Activated T-cell treated with anti-CD3 and anti-CD28 coated beads, Interleukin-2, amount 50 U/mL, for 24 hours (primary cell): ENCODE measurements at regions not wholly inside any gene's neighbourhood (a gene's known extent, or its start where the extent isn't known, plus 50 kb on each side); places are given as distances from the start of the nearest gene placed in this dataset.

Experiments used
- DNase-seq: peaks from one replicate; pipeline ENCODE4 v3.0.0-alpha.2; 2020
- H3K27ac Mint-ChIP-seq: 2 replicates; pipeline ENCODE4 v1.8.0; 2020; ENCODE audit warnings: mild to moderate bottlenecking, mixed read lengths
- H3K27me3 Mint-ChIP-seq: 2 replicates; pipeline ENCODE4 v1.8.0; 2020; ENCODE audit warnings: mixed read lengths
- H3K36me3 Mint-ChIP-seq: 2 replicates; pipeline ENCODE4 v1.8.0; 2020; ENCODE audit warnings: low read depth, mixed read lengths
- H3K4me1 Mint-ChIP-seq: 2 replicates; pipeline ENCODE4 v1.8.0; 2020; ENCODE audit warnings: low read depth, mixed read lengths
- H3K4me3 Mint-ChIP-seq: 2 replicates; pipeline ENCODE4 v1.8.0; 2020; ENCODE audit warnings: mild to moderate bottlenecking, moderate library complexity, mixed read lengths
- H3K9me3 Mint-ChIP-seq: 2 replicates; pipeline ENCODE4 v1.8.0; 2020; ENCODE audit warnings: mixed read lengths

DNA sequence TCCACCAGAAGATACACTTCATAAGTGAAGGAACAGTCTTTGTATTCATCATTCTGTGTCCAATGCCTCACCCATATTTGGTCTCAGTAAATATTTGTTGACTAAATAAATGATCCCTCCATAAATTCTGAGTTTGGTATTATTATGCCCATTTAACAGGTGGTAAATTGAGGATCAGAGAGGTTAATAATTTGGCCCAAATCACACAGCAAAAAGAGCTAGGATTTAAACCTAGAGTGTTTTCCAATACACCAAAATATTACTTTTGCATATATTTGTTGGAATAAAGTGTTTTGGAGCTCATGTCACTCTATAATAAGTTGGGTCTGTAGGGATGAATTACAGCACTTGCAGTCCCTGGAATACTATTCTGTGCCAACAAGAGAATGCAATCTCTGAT is 470.3 kb downstream of the ARHGEF28 start:
- Mint-ChIP-seq H3K27me3 (peaks cover 5% of the 10 kb centered on the region), H3K36me3 (no peaks in the 10 kb centered on the region), H3K4me1 (no peaks in the 10 kb centered on the region), H3K4me3 (no peak overlapping the region), H3K27ac (no peak overlapping the region), H3K9me3 (peaks cover 4% of the 10 kb centered on the region)
- DNase-seq, result no peak

DNA sequence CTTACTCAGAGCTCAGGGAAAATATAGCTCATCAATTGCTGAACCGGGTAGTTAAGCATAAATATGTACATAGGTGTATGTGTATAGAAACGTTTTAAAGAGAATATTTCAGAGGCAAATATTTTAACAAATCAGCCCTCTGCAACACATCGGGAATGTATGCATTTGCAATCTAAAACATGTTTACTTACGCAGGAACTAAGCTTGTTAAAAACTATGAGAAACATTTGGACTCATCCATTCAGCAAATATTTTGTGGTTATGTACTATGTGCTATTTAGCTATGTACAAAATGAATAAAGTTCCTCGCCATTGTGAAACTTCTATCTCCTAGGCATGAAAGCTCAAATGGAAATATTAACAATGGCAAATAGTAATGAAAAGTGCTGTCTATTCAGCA is 469.9 kb downstream of the ARHGEF28 start:
- Mint-ChIP-seq H3K27ac (no peak overlapping the region), H3K4me3 (no peak overlapping the region), H3K27me3 (peaks cover under 1% of the 10 kb centered on the region), H3K9me3 (peaks cover 4% of the 10 kb centered on the region), H3K4me1 (no peaks in the 10 kb centered on the region), H3K36me3 (no peaks in the 10 kb centered on the region)
- DNase-seq, result no peak

- no peak for DNase-seq
- no peaks in the 10 kb centered on the region for H3K4me1 Mint-ChIP-seq
- H3K9me3 Mint-ChIP-seq, result peaks cover 4% of the 10 kb centered on the region
- H3K36me3 Mint-ChIP-seq, result no peaks in the 10 kb centered on the region
- H3K27ac Mint-ChIP-seq, result no peak overlapping the region
- peaks cover 2% of the 10 kb centered on the region for H3K27me3 Mint-ChIP-seq
- no peak overlapping the region for H3K4me3 Mint-ChIP-seq
Measured at GRCh38 chr5:74094782-74095108, 468.7 kb downstream of the ARHGEF28 start.

- H3K36me3 Mint-ChIP-seq, result no peaks in the 10 kb centered on the region
- H3K4me1 Mint-ChIP-seq, result no peaks in the 10 kb centered on the region
- H3K27ac Mint-ChIP-seq, result no peak overlapping the region
- no peaks in the 10 kb centered on the region for H3K9me3 Mint-ChIP-seq
- DNase-seq, result no peak
- H3K27me3 Mint-ChIP-seq, result peaks cover 2% of the 10 kb centered on the region
- no peak overlapping the region for H3K4me3 Mint-ChIP-seq
Measured at GRCh38 chr5:74094096-74094781, 468.2 kb downstream of the ARHGEF28 start.

- no peak overlapping the region for H3K27ac Mint-ChIP-seq
- H3K36me3 Mint-ChIP-seq, result no peaks in the 10 kb centered on the region
- H3K9me3 Mint-ChIP-seq, result no peaks in the 10 kb centered on the region
- H3K4me1 Mint-ChIP-seq, result no peaks in the 10 kb centered on the region
- peaks cover 2% of the 10 kb centered on the region for H3K27me3 Mint-ChIP-seq
- DNase-seq, result no peak
- H3K4me3 Mint-ChIP-seq, result no peak overlapping the region
Measured at GRCh38 chr5:74093561-74093960, 467.6 kb downstream of the ARHGEF28 start.

GRCh38 chr5:74092766-74093165 is 466.8 kb downstream of the ARHGEF28 start:
- Mint-ChIP-seq H3K36me3 (no peaks in the 10 kb centered on the region), H3K4me3 (no peak overlapping the region), H3K9me3 (no peaks in the 10 kb centered on the region), H3K4me1 (no peaks in the 10 kb centered on the region), H3K27ac (no peak overlapping the region), H3K27me3 (peaks cover 2% of the 10 kb centered on the region)
- no peak for DNase-seq

GRCh38 chr5:74085782-74086181 is 459.8 kb downstream of the ARHGEF28 start:
- Mint-ChIP-seq H3K36me3 (no peaks in the 10 kb centered on the region), H3K27me3 (peaks cover 28% of the 10 kb centered on the region), H3K4me1 (no peaks in the 10 kb centered on the region), H3K9me3 (no peaks in the 10 kb centered on the region), H3K4me3 (no peak overlapping the region), H3K27ac (no peak overlapping the region)
- DNase-seq, result no peak

- H3K4me3 Mint-ChIP-seq, result no peak overlapping the region
- peaks cover 30% of the 10 kb centered on the region for H3K27me3 Mint-ChIP-seq
- no peaks in the 10 kb centered on the region for H3K36me3 Mint-ChIP-seq
- H3K4me1 Mint-ChIP-seq, result no peaks in the 10 kb centered on the region
- H3K9me3 Mint-ChIP-seq, result no peaks in the 10 kb centered on the region
- DNase-seq, result no peak
- no peak overlapping the region for H3K27ac Mint-ChIP-seq
Measured at GRCh38 chr5:74085186-74085585, 459.2 kb downstream of the ARHGEF28 start.

- no peak overlapping the region for H3K4me3 Mint-ChIP-seq
- no peak overlapping the region for H3K27ac Mint-ChIP-seq
- H3K27me3 Mint-ChIP-seq, result peaks cover 29% of the 10 kb centered on the region
- no peaks in the 10 kb centered on the region for H3K9me3 Mint-ChIP-seq
- H3K36me3 Mint-ChIP-seq, result no peaks in the 10 kb centered on the region
- no peaks in the 10 kb centered on the region for H3K4me1 Mint-ChIP-seq
- no peak for DNase-seq
Measured at GRCh38 chr5:74083096-74083791, 457.2 kb downstream of the ARHGEF28 start.

DNA sequence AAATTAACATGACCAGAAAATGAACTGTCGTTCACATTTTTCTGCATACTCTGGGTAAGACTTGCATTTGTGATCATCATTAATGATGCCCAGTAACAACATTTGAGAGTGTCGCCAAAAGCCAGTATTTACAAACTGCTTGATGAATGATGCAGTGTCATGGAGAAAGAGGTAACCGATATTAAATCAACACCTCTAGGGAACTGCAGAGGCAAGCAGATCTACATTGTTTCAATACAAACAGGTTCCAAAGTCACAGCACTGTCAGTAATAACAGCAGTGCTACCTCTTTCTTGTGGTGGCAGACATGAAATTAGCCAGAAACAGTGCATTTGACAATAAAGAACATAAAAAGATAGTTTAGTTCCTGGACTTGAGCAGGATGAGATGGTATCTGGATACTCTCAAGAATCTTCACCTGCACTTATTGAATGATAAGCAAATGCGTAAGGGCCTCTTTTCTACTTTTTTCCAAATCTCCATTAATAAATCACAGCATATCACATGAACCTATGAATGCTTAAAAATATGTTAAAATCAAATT is 456.6 kb downstream of the ARHGEF28 start:
- no peak overlapping the region for H3K27ac Mint-ChIP-seq
- H3K9me3 Mint-ChIP-seq, result no peaks in the 10 kb centered on the region
- H3K27me3 Mint-ChIP-seq, result peaks cover 32% of the 10 kb centered on the region
- no peak for DNase-seq
- H3K4me3 Mint-ChIP-seq, result no peak overlapping the region
- no peaks in the 10 kb centered on the region for H3K4me1 Mint-ChIP-seq
- no peaks in the 10 kb centered on the region for H3K36me3 Mint-ChIP-seq

DNA sequence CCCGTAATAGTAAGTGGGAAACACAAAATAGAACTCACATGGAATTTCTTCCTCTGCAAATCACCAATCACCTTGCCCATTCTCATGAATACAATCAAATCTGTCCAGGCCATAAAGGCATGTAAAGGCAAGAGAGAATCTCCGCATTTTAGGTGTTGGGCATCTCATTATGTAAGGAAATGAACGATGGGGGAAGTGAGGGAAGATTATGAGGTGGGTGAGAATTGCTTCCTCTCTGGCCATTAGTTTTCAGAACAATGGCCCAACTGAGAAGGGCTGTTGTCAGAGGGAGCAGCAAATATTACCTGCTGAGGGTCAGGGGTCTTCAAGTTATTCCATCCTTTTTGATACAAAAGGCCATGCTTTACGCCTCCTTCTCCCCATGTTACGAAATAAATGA is 455.1 kb downstream of the ARHGEF28 start:
- no peaks in the 10 kb centered on the region for H3K4me1 Mint-ChIP-seq
- no peak for DNase-seq
- no peak overlapping the region for H3K27ac Mint-ChIP-seq
- H3K4me3 Mint-ChIP-seq, result no peak overlapping the region
- H3K9me3 Mint-ChIP-seq, result no peaks in the 10 kb centered on the region
- peaks cover 33% of the 10 kb centered on the region for H3K27me3 Mint-ChIP-seq
- no peaks in the 10 kb centered on the region for H3K36me3 Mint-ChIP-seq

- no peaks in the 10 kb centered on the region for H3K9me3 Mint-ChIP-seq
- no peaks in the 10 kb centered on the region for H3K4me1 Mint-ChIP-seq
- H3K4me3 Mint-ChIP-seq, result no peak overlapping the region
- no peak for DNase-seq
- peaks cover 40% of the 10 kb centered on the region for H3K27me3 Mint-ChIP-seq
- no peaks in the 10 kb centered on the region for H3K36me3 Mint-ChIP-seq
- H3K27ac Mint-ChIP-seq, result no peak overlapping the region
Measured at GRCh38 chr5:74079971-74080556, 454.1 kb downstream of the ARHGEF28 start.

DNA sequence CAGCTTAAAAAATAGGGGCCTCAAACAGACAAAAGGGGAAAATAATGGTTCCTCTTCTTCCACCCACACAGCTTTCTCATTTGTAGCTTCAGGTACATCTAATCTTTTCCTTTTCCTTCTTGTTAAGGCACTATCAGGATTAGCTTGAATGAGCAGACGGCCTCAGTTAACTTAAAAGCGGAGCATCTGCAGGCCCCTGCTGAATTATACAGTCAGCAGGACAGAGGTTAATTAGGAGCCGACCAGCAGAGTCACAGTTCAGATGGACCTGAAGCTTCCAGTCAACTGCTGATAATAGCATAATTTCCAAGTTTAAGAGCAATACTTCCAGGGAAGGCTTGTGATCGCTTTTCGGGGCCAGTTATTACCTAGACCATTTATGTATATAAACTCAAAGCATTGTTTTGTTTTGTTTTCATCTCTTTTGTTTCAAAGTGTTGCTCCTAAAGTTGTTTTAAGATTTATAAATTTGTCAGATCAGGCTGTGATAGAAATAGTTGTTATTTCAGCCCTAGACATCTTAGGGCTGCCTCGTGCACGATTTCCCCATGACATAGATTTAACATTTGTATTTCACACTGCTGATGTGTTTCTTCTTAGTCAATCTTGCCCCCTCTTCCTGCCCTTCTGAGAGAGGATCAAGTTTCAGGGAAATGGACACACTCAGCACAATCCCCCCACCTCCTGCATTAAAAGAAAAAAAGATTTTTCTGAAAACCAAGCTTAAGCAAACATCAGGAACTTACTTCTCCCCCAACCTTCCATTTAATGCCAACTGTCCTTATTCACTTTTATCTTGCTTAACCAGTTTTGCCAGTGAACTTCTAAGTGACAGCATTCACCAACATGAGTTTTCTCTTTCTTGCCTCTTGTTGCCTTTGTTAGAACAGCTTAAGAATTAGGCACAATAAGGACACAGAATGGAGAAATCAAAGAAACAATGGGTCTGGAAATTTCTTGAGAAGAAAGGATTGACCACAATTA is 449.8 kb downstream of the ARHGEF28 start:
- Mint-ChIP-seq H3K4me1 (no peaks in the 10 kb centered on the region), H3K27ac (no peak overlapping the region), H3K4me3 (no peak overlapping the region), H3K36me3 (no peaks in the 10 kb centered on the region), H3K9me3 (no peaks in the 10 kb centered on the region), H3K27me3 (peaks cover 24% of the 10 kb centered on the region)
- no peak for DNase-seq

DNA sequence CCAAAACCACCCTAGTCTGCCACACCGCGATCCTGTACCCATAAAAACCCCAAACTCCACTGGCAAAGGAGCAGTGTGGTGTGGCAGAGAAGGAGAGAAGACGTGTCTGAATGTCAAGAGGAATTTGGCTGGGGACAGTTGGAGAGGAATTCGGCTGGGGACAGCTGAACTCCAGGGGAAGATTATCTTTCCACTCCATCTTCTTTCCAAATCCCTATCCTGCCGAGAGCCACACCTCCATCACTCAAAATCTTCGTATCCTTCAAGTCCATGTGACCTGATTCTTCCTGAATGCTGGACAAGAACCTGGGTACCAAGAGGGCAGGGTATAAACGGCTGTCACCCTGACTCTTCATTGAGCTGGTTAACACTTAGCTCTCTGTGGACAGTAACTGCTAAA is 448.1 kb downstream of the ARHGEF28 start:
- H3K4me1 Mint-ChIP-seq, result no peaks in the 10 kb centered on the region
- H3K4me3 Mint-ChIP-seq, result no peak overlapping the region
- H3K9me3 Mint-ChIP-seq, result no peaks in the 10 kb centered on the region
- no peak overlapping the region for H3K27ac Mint-ChIP-seq
- no peak for DNase-seq
- H3K27me3 Mint-ChIP-seq, result peaks cover 20% of the 10 kb centered on the region
- H3K36me3 Mint-ChIP-seq, result no peaks in the 10 kb centered on the region
